ENCODE measurements at regions not wholly inside any gene's neighbourhood (a gene's known extent, or its start where the extent isn't known, plus 50 kb on each side); places are given as distances from the start of the nearest gene placed in this dataset.

DNA sequence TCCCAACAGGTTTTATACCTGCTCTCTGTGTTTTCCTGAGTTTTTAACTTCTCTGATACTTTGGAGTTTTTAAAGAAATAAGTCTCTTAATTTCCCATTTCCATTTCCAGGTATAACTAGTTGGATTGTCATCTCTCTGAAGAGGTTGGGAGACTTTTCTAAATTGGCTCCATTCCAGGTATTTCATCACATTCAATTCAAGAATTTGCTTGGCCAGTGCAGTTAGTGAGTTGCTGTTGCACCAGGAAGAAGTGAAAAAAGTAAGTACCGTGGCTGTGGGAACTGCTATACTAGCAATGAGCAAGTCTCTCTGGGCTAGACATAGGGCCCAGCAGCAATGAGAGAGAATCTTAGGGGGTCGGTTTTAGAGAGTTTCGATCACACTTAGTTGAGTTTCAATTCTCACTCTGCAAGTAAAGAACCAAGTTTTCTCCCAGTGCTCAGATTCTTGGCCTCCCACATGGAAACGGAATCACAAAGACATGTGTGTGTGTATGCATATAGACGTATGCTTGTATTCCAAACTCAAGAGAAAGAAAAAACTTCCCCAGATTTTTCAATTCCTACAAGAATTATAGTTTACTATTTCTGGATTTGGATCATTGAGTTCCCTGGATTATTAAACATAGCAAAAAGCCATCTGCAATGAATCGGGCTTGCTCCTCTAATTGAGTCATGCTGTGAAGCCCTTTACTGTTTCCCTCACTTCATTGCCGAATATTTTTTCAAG lies 894.4 kb downstream of the BCL11A start:
- no peak overlapping the region for H3K4me3 ChIP-seq (ENCODE audit: low read depth, low read length)
- H3K9me3 ChIP-seq (ENCODE audit: control insufficient read depth in 2 of 2, low read length in 2 of 2), result no peaks in the 10 kb centered on the region
- DNase-seq (no peak), ATAC-seq (ENCODE audit: low read depth in 2 of 2) (no peak)
- no peaks in the 10 kb centered on the region for H3K4me1 Mint-ChIP-seq
- no peaks in the 10 kb centered on the region for H3K27me3 Mint-ChIP-seq
- H3K36me3 Mint-ChIP-seq, result no peaks in the 10 kb centered on the region
- H3K4me1 ChIP-seq (ENCODE audit: control insufficient read depth, insufficient read depth, low read length, poor library complexity, severe bottlenecking), result no peaks in the 10 kb centered on the region
- no peaks in the 10 kb centered on the region for H3K27me3 ChIP-seq (ENCODE audit: control insufficient read depth, insufficient read depth, low read length)
- H3K27ac ChIP-seq (ENCODE audit: insufficient read depth, low read length, poor library complexity, severe bottlenecking), result no peak overlapping the region
- no peaks in the 10 kb centered on the region for H3K36me3 ChIP-seq (ENCODE audit: control insufficient read depth, insufficient read depth, low read length)
- no peak overlapping the region for H3K27ac Mint-ChIP-seq
- H3K9me3 Mint-ChIP-seq, result peaks cover 0 to 4% (median 0%) of the 10 kb centered on the region in 7 donors
- no peak overlapping the region for H3K4me3 Mint-ChIP-seq

DNA sequence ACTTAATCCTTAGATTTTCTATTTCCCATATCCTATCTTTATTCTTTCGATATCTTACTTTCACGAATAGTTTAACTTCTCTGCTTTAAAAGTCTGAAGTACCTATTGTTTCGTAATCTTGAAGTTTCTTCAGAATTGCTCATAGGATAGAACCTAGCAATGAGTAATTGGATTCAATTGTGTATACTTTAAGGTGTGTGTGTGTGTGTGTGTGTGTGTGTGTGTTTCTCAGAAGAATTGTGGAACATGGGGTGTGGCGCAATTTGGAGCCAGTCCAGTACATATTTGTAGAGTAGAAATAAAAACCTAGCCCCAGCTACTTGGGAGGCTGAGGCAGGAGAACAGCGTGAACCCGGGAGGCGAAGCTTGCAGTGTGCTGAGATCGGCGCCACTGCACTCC lies 897.6 kb downstream of the BCL11A start:
- H3K27ac Mint-ChIP-seq, result no peak overlapping the region
- no peaks in the 10 kb centered on the region for H3K4me1 ChIP-seq (ENCODE audit: control insufficient read depth, insufficient read depth, low read length, poor library complexity, severe bottlenecking)
- DNase-seq (no peak), ATAC-seq (ENCODE audit: low read depth in 2 of 2) (no peak)
- no peak overlapping the region for H3K27ac ChIP-seq (ENCODE audit: insufficient read depth, low read length, poor library complexity, severe bottlenecking)
- H3K9me3 Mint-ChIP-seq, result peaks cover 0 to 4% (median 1%) of the 10 kb centered on the region in 7 donors
- no peaks in the 10 kb centered on the region for H3K4me1 Mint-ChIP-seq
- no peak overlapping the region for H3K4me3 ChIP-seq (ENCODE audit: low read depth, low read length)
- no peaks in the 10 kb centered on the region for H3K27me3 ChIP-seq (ENCODE audit: control insufficient read depth, insufficient read depth, low read length)
- no peaks in the 10 kb centered on the region for H3K36me3 Mint-ChIP-seq
- H3K4me3 Mint-ChIP-seq, result no peak overlapping the region
- no peaks in the 10 kb centered on the region for H3K9me3 ChIP-seq (ENCODE audit: control insufficient read depth in 2 of 2, low read length in 2 of 2)
- H3K36me3 ChIP-seq (ENCODE audit: control insufficient read depth, insufficient read depth, low read length), result no peaks in the 10 kb centered on the region
- no peaks in the 10 kb centered on the region for H3K27me3 Mint-ChIP-seq

DNA sequence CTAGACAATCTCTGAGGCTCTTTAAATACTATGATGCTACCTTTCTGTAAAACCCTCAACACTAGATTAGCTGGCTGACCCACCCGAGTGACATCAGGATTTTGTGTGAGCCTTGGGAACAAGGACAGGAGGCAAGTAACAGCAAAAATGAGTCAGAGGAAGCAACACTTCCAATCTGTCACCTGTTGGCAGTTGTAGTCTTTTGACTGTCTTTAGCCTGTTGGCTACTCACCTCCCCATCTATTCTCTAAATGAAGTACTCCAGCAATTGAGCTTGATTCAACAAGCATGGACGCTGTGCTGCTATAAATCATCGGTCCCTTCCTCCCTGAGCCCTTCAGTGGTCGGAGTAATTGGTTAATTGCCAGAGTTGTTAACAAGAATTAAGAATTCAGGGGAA lies 898.7 kb downstream of the BCL11A start:
- no peak overlapping the region for H3K27ac ChIP-seq (ENCODE audit: insufficient read depth, low read length, poor library complexity, severe bottlenecking)
- Mint-ChIP-seq H3K4me1 (no peaks in the 10 kb centered on the region), H3K36me3 (no peaks in the 10 kb centered on the region), H3K27ac (no peak overlapping the region), H3K4me3 (no peak overlapping the region), H3K27me3 (no peaks in the 10 kb centered on the region), H3K9me3 (peaks cover 0 to 4% (median 2%) of the 10 kb centered on the region in 7 donors)
- no peaks in the 10 kb centered on the region for H3K4me1 ChIP-seq (ENCODE audit: control insufficient read depth, insufficient read depth, low read length, poor library complexity, severe bottlenecking)
- no peaks in the 10 kb centered on the region for H3K9me3 ChIP-seq (ENCODE audit: control insufficient read depth in 2 of 2, low read length in 2 of 2)
- H3K36me3 ChIP-seq (ENCODE audit: control insufficient read depth, insufficient read depth, low read length), result no peaks in the 10 kb centered on the region
- H3K27me3 ChIP-seq (ENCODE audit: control insufficient read depth, insufficient read depth, low read length), result no peaks in the 10 kb centered on the region
- H3K4me3 ChIP-seq (ENCODE audit: low read depth, low read length), result no peak overlapping the region
- DNase-seq (no peak), ATAC-seq (ENCODE audit: low read depth in 2 of 2) (no peak)

DNA sequence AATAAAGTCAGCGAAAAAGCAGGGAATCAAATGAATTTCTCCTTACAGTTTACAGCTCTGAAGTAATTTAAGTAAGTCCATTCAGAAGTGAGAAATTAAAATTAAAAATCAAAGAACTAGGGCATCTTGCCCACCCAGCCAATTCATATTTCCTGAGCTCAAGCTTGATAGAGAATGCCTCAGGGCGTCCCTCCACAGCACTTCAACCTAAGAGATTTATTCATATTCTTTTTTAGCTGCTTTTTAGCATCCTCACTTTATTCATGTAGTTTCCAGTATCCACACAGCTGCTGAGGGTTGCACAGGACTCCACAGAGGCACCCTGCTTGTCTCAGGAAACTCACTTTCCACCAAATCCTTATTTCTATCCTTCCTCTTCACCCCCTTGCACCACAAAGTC lies 900.3 kb downstream of the BCL11A start:
- H3K27me3 Mint-ChIP-seq, result no peaks in the 10 kb centered on the region
- no peak overlapping the region for H3K27ac Mint-ChIP-seq
- Histone ChIP-seq H3K4me1 (ENCODE audit: control insufficient read depth, insufficient read depth, low read length, poor library complexity, severe bottlenecking) (no peaks in the 10 kb centered on the region), H3K27me3 (ENCODE audit: control insufficient read depth, insufficient read depth, low read length) (no peaks in the 10 kb centered on the region), H3K4me3 (ENCODE audit: low read depth, low read length) (no peak overlapping the region), H3K36me3 (ENCODE audit: control insufficient read depth, insufficient read depth, low read length) (no peaks in the 10 kb centered on the region), H3K27ac (ENCODE audit: insufficient read depth, low read length, poor library complexity, severe bottlenecking) (no peak overlapping the region), H3K9me3 (ENCODE audit: control insufficient read depth in 2 of 2, low read length in 2 of 2) (no peaks in the 10 kb centered on the region)
- DNase-seq, result no peak
- H3K36me3 Mint-ChIP-seq, result no peaks in the 10 kb centered on the region
- H3K4me1 Mint-ChIP-seq, result no peaks in the 10 kb centered on the region
- H3K4me3 Mint-ChIP-seq, result no peak overlapping the region
- ATAC-seq (ENCODE audit: low read depth in 2 of 2), result no peak
- H3K9me3 Mint-ChIP-seq, result peaks cover 0 to 4% (median 1%) of the 10 kb centered on the region in 7 donors

DNA sequence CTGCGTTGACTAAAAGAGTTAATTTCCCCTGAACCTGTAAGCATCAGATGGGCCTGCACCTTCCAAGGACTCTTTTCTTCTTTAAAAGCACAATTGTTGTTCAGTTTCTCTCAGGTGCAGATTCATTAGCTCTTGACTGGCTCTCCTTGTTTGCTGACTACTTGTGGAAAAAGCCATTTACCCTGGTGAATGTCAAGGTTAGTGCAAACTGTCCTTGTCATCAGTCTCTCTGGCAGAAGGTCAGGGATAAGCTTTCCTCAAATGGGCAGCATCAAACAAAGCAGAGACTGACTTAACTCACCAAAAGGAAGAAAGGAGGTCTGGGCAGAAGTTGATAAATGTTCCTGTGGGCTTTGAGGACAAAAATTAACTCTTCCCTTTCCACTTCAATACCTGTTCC lies 922.7 kb downstream of the BCL11A start:
- no peaks in the 10 kb centered on the region for H3K9me3 ChIP-seq (ENCODE audit: control insufficient read depth in 2 of 2, low read length in 2 of 2)
- Mint-ChIP-seq H3K27me3 (no peaks in the 10 kb centered on the region), H3K4me1 (no peaks in the 10 kb centered on the region), H3K36me3 (no peaks in the 10 kb centered on the region), H3K9me3 (peaks cover 2 to 13% (median 5%) of the 10 kb centered on the region in 7 donors), H3K27ac (no peak overlapping the region), H3K4me3 (no peak overlapping the region)
- no peak overlapping the region for H3K27ac ChIP-seq (ENCODE audit: insufficient read depth, low read length, poor library complexity, severe bottlenecking)
- H3K4me1 ChIP-seq (ENCODE audit: control insufficient read depth, insufficient read depth, low read length, poor library complexity, severe bottlenecking), result no peaks in the 10 kb centered on the region
- H3K36me3 ChIP-seq (ENCODE audit: control insufficient read depth, insufficient read depth, low read length), result no peaks in the 10 kb centered on the region
- ATAC-seq (ENCODE audit: low read depth in 2 of 2) (no peak), DNase-seq (no peak)
- H3K27me3 ChIP-seq (ENCODE audit: control insufficient read depth, insufficient read depth, low read length), result no peaks in the 10 kb centered on the region
- H3K4me3 ChIP-seq (ENCODE audit: low read depth, low read length), result no peak overlapping the region

DNA sequence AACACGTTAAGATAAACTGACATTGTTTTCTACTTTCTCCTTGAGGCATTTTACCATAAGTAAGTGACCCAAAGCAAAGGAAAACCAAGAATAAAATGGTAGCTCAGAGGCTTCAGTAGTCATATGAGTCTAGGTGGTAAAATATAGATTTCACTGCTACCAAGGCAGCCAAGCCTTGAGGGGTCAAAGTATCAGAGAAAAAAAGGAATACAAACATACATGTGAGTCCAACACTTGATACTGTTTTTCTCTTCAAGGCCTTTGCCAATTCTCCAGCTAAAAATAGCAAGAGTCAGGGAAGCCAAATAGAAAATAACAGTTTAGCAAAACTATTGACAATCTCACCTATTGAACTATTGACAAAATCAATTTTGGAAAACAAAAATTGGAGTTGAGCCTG lies 925.9 kb downstream of the BCL11A start:
- Mint-ChIP-seq H3K36me3 (no peaks in the 10 kb centered on the region), H3K4me3 (no peak overlapping the region), H3K4me1 (no peaks in the 10 kb centered on the region), H3K27me3 (no peaks in the 10 kb centered on the region), H3K9me3 (peaks cover 2 to 15% (median 6%) of the 10 kb centered on the region in 7 donors), H3K27ac (no peak overlapping the region)
- Histone ChIP-seq H3K27me3 (ENCODE audit: control insufficient read depth, insufficient read depth, low read length) (no peaks in the 10 kb centered on the region), H3K4me1 (ENCODE audit: control insufficient read depth, insufficient read depth, low read length, poor library complexity, severe bottlenecking) (no peaks in the 10 kb centered on the region), H3K27ac (ENCODE audit: insufficient read depth, low read length, poor library complexity, severe bottlenecking) (no peak overlapping the region), H3K36me3 (ENCODE audit: control insufficient read depth, insufficient read depth, low read length) (no peaks in the 10 kb centered on the region), H3K4me3 (ENCODE audit: low read depth, low read length) (no peak overlapping the region), H3K9me3 (ENCODE audit: control insufficient read depth in 2 of 2, low read length in 2 of 2) (no peaks in the 10 kb centered on the region)
- ATAC-seq (ENCODE audit: low read depth in 2 of 2), result no peak
- DNase-seq, result no peak

DNA sequence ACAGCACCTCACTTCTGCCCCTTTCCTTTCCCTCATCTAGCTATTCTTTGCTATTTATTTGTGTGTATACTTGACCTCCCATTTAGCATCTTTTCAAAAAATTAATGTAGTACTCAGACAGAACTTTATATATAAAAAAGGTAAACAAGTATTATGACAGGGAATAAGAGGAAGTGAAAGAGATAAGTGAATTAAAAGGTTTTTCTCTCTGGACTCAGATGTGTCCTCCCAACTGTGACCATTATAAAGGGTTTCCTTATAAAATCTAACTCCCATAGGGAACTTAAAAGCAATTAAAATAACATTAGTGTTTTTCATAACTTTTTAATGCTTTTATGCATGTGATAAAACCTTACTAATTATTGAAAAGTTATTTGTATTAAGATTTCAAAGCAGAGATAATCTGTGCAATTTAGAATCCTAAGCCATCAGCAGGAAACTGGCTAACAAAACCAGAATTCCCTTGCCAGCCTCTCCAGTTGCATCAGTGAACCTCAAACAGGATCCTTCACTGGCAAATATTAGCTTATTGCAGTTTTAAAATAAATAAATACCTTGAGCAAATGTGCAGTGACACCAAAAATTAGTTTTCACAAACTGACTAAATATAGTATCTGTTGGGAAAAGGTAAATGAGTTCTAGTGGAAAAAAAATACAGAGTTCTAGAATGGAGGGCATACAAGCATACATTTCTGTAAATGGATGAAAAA lies 930.7 kb downstream of the BCL11A start:
- Histone ChIP-seq H3K36me3 (ENCODE audit: control insufficient read depth, insufficient read depth, low read length) (no peaks in the 10 kb centered on the region), H3K9me3 (ENCODE audit: control insufficient read depth in 2 of 2, low read length in 2 of 2) (no peaks in the 10 kb centered on the region), H3K27ac (ENCODE audit: insufficient read depth, low read length, poor library complexity, severe bottlenecking) (no peak overlapping the region), H3K4me3 (ENCODE audit: low read depth, low read length) (no peak overlapping the region), H3K27me3 (ENCODE audit: control insufficient read depth, insufficient read depth, low read length) (no peaks in the 10 kb centered on the region), H3K4me1 (ENCODE audit: control insufficient read depth, insufficient read depth, low read length, poor library complexity, severe bottlenecking) (no peaks in the 10 kb centered on the region)
- Mint-ChIP-seq H3K36me3 (no peaks in the 10 kb centered on the region), H3K4me1 (no peaks in the 10 kb centered on the region), H3K27ac (no peak overlapping the region), H3K4me3 (no peak overlapping the region), H3K9me3 (peaks cover 2 to 26% (median 7%) of the 10 kb centered on the region in 7 donors), H3K27me3 (no peaks in the 10 kb centered on the region)
- DNase-seq (no peak), ATAC-seq (ENCODE audit: low read depth in 2 of 2) (no peak)

DNA sequence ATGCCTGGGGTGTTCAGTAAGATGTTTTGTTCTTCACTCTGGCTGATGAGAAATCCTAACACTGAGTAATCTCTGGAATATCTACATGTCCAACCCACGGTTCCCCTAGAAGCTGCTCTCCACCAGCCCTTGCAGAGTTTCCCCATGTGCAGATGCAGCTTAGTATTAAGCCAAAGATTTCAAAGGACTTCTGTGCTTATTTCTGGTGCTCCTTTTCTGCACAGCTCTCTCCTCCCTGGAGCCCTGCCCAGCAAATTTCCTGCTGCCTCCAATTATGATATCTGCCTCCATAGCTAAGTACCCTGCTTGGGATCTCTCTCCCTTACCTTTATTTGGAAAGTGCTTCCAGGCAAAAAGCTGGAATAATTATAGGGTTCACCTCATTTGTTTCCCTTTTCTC lies 949.3 kb downstream of the BCL11A start:
- Mint-ChIP-seq H3K4me1 (no peaks in the 10 kb centered on the region), H3K27ac (no peak overlapping the region)
- H3K4me1 ChIP-seq (ENCODE audit: control insufficient read depth, insufficient read depth, low read length, poor library complexity, severe bottlenecking), result no peaks in the 10 kb centered on the region

More for the DNA sequence above, 949.3 kb downstream of the BCL11A start:
- Histone ChIP-seq H3K9me3 (ENCODE audit: control insufficient read depth in 2 of 2, low read length in 2 of 2) (peaks cover 0 to 5% of the 10 kb centered on the region in 2 experiments), H3K4me3 (ENCODE audit: low read depth, low read length) (no peak overlapping the region), H3K27me3 (ENCODE audit: control insufficient read depth, insufficient read depth, low read length) (no peaks in the 10 kb centered on the region), H3K36me3 (ENCODE audit: control insufficient read depth, insufficient read depth, low read length) (no peaks in the 10 kb centered on the region), H3K27ac (ENCODE audit: insufficient read depth, low read length, poor library complexity, severe bottlenecking) (no peak overlapping the region)
- Mint-ChIP-seq H3K36me3 (no peaks in the 10 kb centered on the region), H3K27me3 (no peaks in the 10 kb centered on the region), H3K4me3 (no peak overlapping the region), H3K9me3 (peaks cover 0 to 14% (median 5%) of the 10 kb centered on the region in 7 donors)
- no peak for ATAC-seq (ENCODE audit: low read depth in 2 of 2)
- no peak for DNase-seq

Measured in CD4-positive, CD25-positive, alpha-beta regulatory T cell (primary cell).